ENCODE measurements at regions not wholly inside any gene's neighbourhood (a gene's known extent, or its start where the extent isn't known, plus 50 kb on each side); places are given as distances from the start of the nearest gene placed in this dataset.

DNA sequence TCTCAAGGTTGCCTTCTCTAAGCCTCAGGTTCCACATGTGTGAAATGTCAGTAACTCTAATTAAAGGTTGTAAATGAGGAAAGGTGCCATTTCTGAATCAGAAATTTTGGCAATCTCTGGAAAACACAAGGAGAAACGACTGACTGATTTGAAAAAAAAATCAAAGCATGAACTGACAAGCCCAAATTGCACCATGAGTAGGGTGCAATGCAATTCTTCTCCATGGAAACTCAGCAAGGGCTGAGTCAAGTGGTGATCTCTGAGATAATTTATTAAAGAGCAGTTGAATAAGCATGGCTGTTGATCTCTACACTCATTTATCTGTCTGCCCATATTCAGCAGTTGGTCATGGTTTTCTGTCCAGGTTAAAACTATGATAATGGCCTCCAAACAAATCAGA is 201.6 kb upstream of the CMC1 start:
- DNase-seq: no peak

- DNase-seq: no peak
These were observed 199.3 kb upstream of the CMC1 start for GRCh38 chr3:28042095-28042635.

DNA sequence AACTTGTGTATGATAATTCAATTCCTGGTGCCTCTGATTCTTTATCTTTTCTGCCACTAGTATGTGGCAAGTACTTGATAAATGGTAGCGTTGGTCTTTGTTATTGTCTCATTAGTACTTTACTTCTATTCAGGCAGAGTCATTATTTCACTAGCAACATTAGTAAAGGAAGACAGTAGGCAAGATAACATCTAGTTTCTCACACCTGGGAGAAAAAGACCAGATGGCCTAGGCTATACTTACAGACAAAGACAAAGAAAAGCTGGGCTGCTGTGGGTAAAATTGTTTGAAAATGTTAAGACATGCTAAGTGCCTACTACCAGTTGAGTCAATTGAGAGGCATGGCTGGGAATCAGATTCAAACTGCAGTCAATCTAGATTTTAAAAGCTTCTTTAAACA is 198.7 kb upstream of the CMC1 start:
- DNase-seq: no peak

GRCh38 chr3:28050120-28050519 is 191.3 kb upstream of the CMC1 start:
- no peak for DNase-seq

DNA sequence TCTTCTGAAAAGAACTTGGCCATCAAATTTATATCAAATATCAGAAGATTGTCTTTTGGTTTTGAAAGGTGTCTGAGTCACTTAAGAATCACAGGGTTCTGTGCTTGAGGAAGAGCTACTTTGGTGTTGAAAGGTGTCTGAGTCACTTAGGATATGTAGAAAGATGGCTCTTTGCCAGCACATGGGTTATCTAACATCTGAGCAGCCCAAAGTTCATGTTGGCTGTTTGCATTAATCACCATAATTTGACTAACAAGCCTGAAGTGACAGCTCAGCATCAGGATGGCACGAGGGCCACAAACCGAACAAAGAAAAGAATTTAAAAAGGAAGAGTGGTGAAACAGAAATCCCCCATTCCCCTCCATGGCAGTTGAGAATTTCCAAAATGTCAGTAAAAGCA is 190.5 kb upstream of the CMC1 start:
- no peak for DNase-seq

- DNase-seq: no peak
These were observed 187.7 kb upstream of the CMC1 start for GRCh38 chr3:28053759-28054158.

DNA sequence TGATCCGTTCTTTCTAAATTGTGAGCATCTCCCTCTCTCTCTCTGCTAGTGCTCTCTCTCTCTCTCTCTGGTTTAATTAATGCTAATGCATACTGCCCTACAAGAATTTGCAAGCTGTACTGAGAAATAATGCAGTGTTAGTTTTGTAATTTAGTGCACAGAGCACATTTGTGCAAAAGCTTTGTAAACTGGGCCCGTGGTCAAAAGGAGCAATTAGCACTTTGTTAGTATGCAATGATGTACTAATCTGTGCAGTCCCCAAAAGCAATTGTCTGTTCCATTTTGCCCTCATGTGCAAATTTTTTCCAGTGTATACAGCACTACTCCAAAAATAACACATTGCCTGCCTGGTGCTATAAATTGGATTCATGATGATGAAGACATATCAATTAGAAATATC is 184.6 kb upstream of the CMC1 start:
- DNase-seq: no peak

- DNase-seq: no peak
These were observed 183.9 kb upstream of the CMC1 start for GRCh38 chr3:28057539-28057938.

DNA sequence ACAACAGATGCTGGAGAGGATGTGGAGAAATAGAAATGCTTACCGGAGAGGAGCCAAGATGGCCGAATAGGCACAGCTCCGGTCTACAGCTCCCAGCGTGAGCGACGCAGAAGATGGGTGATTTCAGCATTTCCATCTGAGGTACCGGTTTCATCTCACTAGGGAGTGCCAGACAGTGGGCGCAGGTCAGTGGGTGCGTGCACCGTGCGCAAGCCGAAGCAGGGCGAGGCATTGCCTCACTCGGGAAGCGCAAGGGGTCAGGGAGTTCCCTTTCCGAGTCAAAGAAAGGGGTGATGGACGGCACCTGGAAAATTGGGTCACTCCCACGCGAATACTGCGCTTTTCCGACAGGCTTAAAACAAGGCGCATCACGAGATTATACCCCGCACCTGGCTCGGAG is 182.2 kb upstream of the CMC1 start:
- DNase-seq: peak; percentile 0

DNA sequence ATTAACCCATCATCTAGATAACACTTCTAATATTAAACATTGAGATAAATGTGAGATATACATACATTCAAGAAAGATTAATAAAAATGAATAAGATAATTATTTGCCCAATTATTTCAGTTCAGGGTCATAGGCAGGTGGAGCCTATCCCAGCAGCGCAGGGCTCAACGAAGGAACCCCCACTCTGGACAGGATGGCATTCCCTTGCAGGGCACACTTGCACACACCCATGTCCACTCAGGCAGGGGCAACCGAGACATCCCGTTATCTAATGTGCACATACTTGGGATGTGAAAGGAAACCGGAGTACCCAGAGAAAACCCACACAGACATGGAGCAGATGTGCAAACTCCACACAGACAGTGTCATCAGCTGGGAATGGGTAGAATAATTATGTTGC is 175.4 kb upstream of the CMC1 start:
- no peak for DNase-seq

DNA sequence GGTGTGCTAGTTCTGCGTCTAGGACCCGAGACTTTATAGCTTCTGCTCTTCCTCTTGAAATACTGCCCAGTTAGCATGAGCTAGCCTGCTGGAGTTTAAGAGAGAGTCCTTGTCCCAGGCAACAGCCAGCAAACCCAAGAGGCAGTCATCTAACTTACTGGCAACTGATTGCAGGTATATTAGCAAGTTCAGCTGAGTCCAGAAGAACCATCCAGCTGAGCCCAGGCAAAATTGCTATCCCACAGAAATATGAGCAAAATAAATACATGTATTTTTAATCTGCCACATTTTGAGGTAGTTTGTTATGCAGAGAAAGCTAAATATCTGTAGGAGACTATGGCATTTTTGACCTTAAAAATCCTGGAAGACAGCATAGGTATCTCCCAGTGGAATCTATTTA is 174.4 kb upstream of the CMC1 start:
- DNase-seq: no peak

GRCh38 chr3:28068342-28068741 is 173.1 kb upstream of the CMC1 start:
- no peak for DNase-seq

DNA sequence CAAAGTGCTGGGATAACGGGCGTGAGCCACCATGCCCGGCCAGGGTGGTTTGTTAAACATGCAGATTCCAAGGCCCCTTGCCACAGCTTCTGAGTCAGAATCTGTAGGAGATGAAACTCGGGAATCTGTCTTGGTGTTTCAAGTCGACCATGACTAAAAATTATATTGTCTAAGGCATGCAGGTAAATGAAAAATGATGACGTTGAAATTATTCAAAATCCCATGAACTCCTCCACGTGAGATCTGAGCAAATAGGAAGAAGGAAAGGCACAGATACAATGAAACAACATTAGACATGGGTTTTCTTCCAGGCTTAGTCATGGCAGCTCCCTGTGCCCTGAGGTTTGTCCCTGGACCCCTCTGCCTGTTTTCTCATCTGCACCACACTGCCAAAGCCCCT is 172.0 kb upstream of the CMC1 start:
- DNase-seq: no peak

DNA sequence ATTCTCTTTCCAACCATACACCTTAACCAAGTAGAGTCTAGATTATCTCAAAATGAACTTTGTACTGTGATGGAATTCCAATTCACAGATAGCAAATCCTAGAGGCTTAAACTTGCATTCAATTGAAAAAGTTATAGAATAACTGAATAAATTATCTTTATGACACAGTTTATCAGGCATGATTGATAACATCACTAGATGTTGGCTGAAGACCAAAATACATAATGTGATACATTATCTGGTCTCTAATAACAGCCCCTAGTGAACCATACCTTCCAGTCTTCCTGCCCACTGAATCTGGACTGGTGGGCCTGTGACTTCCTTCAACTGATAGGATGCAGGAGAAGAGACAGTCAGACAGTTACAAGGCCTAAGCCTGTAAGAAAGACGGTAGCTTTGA is 165.2 kb upstream of the CMC1 start:
- DNase-seq: no peak

GRCh38 chr3:28077572-28077971 is 163.8 kb upstream of the CMC1 start:
- no peak for DNase-seq

- no peak for DNase-seq
These were observed 162.9 kb upstream of the CMC1 start for GRCh38 chr3:28078536-28078935.

DNA sequence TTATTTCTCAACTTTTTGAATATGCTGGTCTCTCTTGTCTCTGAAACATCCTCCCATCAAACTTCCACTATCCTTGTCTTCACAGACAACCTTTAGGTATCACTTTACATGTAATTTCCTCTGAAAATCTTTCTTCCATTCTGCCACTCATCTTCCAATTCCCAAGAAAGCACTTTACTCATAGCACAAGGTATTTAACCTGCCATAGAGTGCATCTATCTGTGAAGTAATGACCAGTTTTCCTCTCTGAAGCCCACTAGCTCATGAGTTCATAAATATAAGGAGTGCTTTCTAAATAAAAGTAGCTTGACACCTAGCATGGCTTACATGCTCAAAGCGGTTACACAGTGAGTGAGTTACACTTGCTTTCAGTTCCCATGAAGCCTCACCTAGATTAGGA is 160.7 kb upstream of the CMC1 start:
- no peak for DNase-seq

DNA sequence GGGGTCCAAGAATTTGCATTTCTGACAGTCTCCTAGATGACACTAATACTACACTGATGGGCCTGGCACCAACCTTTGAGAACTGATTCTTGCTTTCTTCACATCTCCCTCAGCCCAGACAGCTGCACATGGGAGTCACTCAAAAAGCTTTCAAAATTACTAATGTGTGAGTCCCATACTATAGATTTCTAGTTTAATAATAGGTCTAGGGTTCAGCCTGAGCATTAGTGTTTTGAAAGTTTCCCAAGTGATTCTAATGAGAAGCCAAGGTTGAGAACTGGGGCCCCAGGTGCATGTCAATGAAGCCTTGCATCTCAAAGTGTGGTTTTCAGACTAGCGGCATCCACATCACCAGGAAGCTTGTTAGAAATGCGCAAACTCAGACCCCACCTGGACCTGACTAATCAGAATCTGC is 159.9 kb upstream of the CMC1 start:
- DNase-seq: no peak

GRCh38 chr3:28087591-28087990 is 153.8 kb upstream of the CMC1 start:
- DNase-seq: no peak

DNA sequence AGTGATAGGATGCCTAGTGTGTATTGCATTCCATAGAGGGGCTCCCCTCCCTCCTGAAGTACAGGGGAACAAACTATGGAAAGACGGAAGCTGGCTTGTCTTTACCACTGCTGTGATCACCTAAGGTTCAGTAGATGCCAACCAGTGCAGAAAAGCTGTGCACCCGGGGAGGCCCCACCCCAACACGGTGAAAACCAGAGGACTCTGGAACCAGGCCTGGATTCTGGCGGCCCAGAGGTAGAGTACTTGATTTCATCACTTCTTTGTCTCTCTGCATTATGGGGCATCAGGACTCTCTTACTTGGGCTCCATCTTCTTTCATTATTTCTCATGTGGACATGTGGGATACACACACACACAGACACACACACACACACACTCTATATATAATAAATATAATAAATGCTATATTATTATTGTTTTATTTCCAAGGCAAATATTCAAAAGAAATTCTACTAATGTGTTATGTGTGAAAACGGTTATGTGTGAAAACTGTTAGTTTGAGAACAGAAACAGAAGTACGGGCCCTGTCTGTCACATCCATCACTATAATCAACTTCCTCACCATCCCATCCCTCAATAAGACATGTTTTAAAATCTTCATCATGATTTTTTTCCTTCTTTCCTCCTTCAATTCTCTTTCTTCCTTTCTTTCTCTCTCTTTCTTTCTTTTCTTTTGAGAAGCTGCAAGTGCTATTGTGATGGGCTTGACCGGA is 152.4 kb upstream of the CMC1 start:
- no peak for DNase-seq

GRCh38 chr3:28089527-28089897 is 151.9 kb upstream of the CMC1 start:
- no peak for DNase-seq

DNA sequence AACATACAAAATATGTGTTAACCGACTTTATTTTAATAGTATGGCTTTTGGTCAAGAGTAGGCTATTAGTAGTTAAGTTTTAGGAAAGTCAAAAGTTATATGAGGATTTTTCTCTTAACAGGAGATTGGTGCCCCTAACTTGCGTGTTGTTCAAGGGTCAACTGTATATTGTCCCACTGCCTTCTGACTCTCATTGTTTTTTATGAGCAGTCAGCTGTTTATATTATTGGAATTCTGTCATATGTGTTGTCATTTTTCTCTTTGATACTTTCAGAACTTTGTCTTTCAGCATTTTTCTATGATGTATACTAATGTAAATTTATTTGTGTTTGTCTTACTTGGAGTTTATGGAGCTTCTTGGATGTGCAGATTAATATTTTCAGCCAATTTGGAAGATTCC is 142.1 kb upstream of the CMC1 start:
- no peak for DNase-seq

DNA sequence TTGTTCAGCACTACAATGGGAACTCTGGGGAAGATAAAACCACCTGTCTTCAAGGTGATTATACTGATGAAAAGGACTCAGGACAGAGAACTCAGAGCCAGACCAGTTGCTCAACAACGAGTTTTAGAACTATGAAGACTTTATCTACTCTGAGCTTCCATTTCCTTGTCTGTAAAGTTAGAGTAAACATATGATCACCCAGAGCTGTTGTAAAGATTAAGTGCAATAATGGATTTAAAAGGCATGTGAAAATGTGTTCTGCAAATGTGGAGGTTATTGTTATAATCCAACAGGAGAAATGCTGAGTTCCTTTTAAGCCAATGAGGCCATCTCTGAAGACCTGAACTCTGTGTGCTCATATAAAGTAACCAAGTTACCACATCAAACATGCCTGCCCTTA is 139.7 kb upstream of the CMC1 start:
- no peak for DNase-seq

GRCh38 chr3:28103861-28104260 is 137.6 kb upstream of the CMC1 start:
- DNase-seq: no peak

DNA sequence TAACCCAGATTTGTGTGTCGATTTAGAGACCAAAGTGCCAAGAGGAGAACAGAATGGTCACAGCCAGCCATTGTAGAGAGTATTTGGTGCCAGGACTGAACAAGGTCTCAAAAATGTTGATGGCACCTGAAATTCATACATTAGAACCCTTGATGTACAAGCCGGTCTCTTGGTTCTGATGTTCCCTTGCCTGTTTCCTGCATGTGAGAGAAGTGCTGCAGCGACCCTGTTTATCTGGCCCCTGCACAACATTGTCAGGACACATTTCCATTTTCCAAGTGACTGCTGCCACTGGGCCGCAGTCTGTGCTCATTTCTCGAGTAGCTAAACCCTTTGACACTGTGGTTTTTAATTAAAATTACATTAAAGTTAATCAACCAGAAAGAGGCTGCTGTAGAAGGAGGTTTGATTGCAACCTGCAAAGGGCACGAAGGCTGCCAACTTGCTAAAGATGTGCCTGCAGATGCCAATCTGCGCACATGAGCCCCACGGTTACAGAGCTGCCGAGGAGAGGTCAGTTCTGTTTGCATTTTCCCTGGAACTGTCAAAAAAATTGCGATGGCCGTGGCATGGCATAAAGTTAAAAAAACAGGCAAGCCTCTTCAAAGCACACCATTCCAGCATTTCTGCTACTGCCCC is 136.4 kb upstream of the CMC1 start:
- no peak for DNase-seq
